Activated CD4-positive, alpha-beta T cell treated with anti-CD3 and anti-CD28 coated beads, Interleukin-2, amount 50 U/mL, for 48 hours (primary cell): ENCODE measurements at regions not wholly inside any gene's neighbourhood (a gene's known extent, or its start where the extent isn't known, plus 50 kb on each side); places are given as distances from the start of the nearest gene placed in this dataset.
"Not testable (repeated sequence)": the region's sequence is repeated elsewhere in the genome, so short reads cannot be mapped to it uniquely, and the experiment has no call there.

Source experiments
- DNase-seq, 2 experiments: peaks; one replicate each; pipeline ENCODE4 v3.0.0-alpha.2; 2020

DNA sequence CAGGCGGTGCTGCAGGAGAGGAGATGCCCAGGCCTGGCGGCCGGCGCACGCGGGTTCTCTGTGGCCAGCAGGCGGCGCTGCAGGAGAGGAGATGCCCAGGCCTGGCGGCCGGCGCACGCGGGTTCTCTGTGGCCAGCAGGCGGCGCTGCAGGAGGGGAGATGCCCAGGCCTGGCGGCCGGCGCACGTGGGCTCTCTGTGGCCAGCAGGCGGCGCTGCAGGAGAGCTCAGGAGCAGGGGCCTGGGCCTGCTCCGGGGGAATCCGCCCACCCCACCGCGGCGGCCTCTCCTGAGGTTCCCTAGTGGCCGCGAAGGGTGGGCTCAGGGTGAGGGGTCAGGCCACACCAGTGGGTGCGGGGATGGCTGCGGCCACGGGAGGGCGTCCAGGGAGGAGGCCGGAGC lies 75.9 kb downstream of the OR4F16 start:
- peak in 1 of 2 experiments; percentile 3 for DNase-seq

DNA sequence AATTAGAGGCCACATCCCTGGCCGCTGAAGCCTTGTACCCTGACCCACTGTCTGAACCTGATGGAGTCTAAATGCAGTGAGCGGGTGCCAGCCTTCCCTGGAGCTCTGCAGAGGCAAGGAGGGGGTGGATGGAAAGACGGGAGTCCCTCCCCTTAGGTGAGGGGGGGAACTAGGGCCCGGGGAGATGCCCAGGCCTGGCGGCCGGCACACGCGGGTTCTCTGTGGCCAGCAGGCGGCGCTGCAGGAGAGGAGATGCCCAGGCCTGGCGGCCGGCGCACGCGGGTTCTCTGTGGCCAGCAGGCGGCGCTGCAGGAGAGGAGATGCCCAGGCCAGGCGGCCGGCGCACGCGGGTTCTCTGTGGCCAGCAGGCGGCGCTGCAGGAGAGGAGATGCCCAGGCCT lies 77.3 kb downstream of the OR4F16 start:
- DNase-seq: not testable (repeated sequence)

DNA sequence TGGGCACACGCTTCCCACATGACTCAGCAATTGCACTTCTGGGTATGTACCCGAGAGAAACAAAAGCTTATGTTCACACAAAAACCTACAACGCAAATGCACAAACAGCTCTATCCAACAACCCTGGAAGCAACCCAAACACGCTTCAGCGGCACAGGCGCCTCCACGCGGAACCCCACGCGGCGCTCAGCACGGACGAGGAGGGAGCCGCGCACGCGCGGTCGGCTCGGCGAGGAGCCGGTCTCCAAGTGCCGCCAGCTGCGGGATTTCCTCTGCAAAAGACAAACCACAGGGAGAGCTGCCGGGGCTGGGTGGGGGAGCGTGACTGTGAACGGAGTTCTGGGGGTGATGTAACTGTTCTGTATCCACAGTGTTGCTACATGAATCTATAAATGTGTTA lies 81.2 kb downstream of the OR4F16 start:
- DNase-seq: peak; percentile 24 to 41

DNA sequence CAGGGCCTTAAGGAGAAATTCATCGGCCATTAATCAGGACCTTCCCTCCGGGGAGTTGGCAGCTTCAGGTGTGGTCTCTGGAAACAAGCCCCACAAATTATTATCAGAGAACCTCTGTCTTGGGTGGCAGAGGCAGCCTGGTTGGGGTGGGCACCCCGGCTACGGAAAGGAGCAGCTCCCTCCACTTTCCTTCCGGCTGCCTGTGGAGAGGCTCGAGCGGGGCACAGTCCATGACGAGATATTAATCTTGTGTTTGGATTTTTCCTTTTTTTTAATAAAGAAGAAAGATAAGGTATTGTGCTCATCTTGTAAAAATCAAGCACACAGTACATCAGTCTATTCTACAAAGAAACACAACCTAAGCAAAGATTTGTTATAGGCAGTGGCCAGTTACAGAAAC lies 98.2 kb downstream of the OR4F16 start:
- not testable (repeated sequence) for DNase-seq

DNA sequence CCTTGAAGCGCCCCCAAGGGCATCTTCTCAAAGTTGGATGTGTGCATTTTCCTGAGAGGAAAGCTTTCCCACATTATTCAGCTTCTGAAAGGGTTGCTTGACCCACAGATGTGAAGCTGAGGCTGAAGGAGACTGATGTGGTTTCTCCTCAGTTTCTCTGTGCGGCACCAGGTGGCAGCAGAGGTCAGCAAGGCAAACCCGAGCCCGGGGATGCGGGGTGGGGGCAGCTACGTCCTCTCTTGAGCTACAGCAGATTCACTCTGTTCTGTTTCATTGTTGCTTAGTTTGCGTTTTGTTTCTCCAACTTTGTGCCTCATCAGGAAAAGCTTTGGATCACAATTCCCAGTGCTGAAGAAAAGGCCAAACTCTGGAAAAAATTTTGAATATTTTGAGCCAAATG lies 100.5 kb downstream of the OR4F16 start:
- peak; percentile 68 to 72 for DNase-seq
